ENCODE measurements at regions not wholly inside any gene's neighbourhood (a gene's known extent, or its start where the extent isn't known, plus 50 kb on each side); places are given as distances from the start of the nearest gene placed in this dataset.
"Not testable (repeated sequence)": the region's sequence is repeated elsewhere in the genome, so short reads cannot be mapped to it uniquely, and the experiment has no call there.

GRCh38 chr7:8938044-8938805 is 504.8 kb downstream of the NXPH1 start:
- no peak for DNase-seq

GRCh38 chr7:8939446-8939845 is 506.0 kb downstream of the NXPH1 start:
- DNase-seq, result no peak

- no peak for DNase-seq
Observed at GRCh38 chr7:8963722-8964121, 530.3 kb downstream of the NXPH1 start.

GRCh38 chr7:8965177-8965576 is 531.8 kb downstream of the NXPH1 start:
- DNase-seq, result no peak

GRCh38 chr7:8973601-8974000 is 540.2 kb downstream of the NXPH1 start:
- no peak for DNase-seq

GRCh38 chr7:8975681-8976080 is 542.3 kb downstream of the NXPH1 start:
- DNase-seq, result no peak

- no peak for DNase-seq
Observed at GRCh38 chr7:8982338-8982992, 549.1 kb downstream of the NXPH1 start.

GRCh38 chr7:8985255-8985654 is 551.8 kb downstream of the NXPH1 start:
- DNase-seq, result no peak

- DNase-seq, result no peak
Observed at GRCh38 chr7:8988267-8988666, 554.9 kb downstream of the NXPH1 start.

GRCh38 chr7:8991159-8991558 is 557.8 kb downstream of the NXPH1 start:
- DNase-seq, result no peak

GRCh38 chr7:8998762-8999161 is 565.4 kb downstream of the NXPH1 start:
- no peak for DNase-seq

GRCh38 chr7:9013940-9014339 is 580.5 kb downstream of the NXPH1 start:
- no peak for DNase-seq

- DNase-seq, result no peak
Observed at GRCh38 chr7:9017286-9017685, 583.9 kb downstream of the NXPH1 start.

GRCh38 chr7:9022456-9022855 is 589.0 kb downstream of the NXPH1 start:
- no peak for DNase-seq

GRCh38 chr7:9023675-9024294 is 590.4 kb downstream of the NXPH1 start:
- DNase-seq, result no peak

- no peak for DNase-seq
Observed at GRCh38 chr7:9026121-9026520, 592.7 kb downstream of the NXPH1 start.

GRCh38 chr7:9028012-9028411 is 594.6 kb downstream of the NXPH1 start:
- no peak for DNase-seq

GRCh38 chr7:9029681-9030530 is 596.5 kb downstream of the NXPH1 start:
- DNase-seq, result no peak

GRCh38 chr7:9030976-9031375 is 597.6 kb downstream of the NXPH1 start:
- no peak for DNase-seq

- DNase-seq, result no peak
Observed at GRCh38 chr7:9031386-9031785, 598.0 kb downstream of the NXPH1 start.

GRCh38 chr7:9036080-9036479 is 602.7 kb downstream of the NXPH1 start:
- DNase-seq, result no peak

GRCh38 chr7:9071160-9071762 is 637.9 kb downstream of the NXPH1 start:
- DNase-seq, result no peak

GRCh38 chr7:9075774-9076173 is 642.4 kb downstream of the NXPH1 start:
- DNase-seq, result not testable (repeated sequence)

Data from stimulated activated CD4-positive, alpha-beta T cell treated with anti-CD3 and anti-CD28 coated beads, Interleukin-2, amount 100 ng/mL, for 48 hours (primary cell).